ENCODE measurements at regions not wholly inside any gene's neighbourhood (a gene's known extent, or its start where the extent isn't known, plus 50 kb on each side); places are given as distances from the start of the nearest gene placed in this dataset.
"Not testable (repeated sequence)": the region's sequence is repeated elsewhere in the genome, so short reads cannot be mapped to it uniquely, and the experiment has no call there.

- not testable (repeated sequence) for TF ChIP-seq CTCF, POLR2AphosphoS5 (IDR thresholded peaks at IDR 0.05)
These were observed 289.7 kb downstream of the RBMY1J start for GRCh38 chrY:22692913-22693312.

All from transverse colon (tissue), 4 donors.